ENCODE measurements at regions not wholly inside any gene's neighbourhood (a gene's known extent, or its start where the extent isn't known, plus 50 kb on each side); places are given as distances from the start of the nearest gene placed in this dataset.

- DNase-seq (ENCODE audit: low spot score) = no peak
Measured at GRCh38 chr16:56140645-56141044, 50.6 kb upstream of the GNAO1 start.

- DNase-seq (ENCODE audit: low spot score) = no peak
Measured at GRCh38 chr16:56137269-56137668, 54.0 kb upstream of the GNAO1 start.

GRCh38 chr16:56136256-56136655 lies 55.0 kb upstream of the GNAO1 start:
- DNase-seq (ENCODE audit: low spot score) = no peak

GRCh38 chr16:56134790-56135189 lies 56.5 kb upstream of the GNAO1 start:
- DNase-seq (ENCODE audit: low spot score) = no peak

GRCh38 chr16:56125922-56126321 lies 65.4 kb upstream of the GNAO1 start:
- DNase-seq (ENCODE audit: low spot score) = no peak

- no peak for DNase-seq (ENCODE audit: low spot score)
Measured at GRCh38 chr16:56122251-56122650, 69.0 kb upstream of the GNAO1 start.

GRCh38 chr16:56121156-56121500 lies 70.2 kb upstream of the GNAO1 start:
- DNase-seq (ENCODE audit: low spot score) = no peak

- no peak for DNase-seq (ENCODE audit: low spot score)
Measured at GRCh38 chr16:56120447-56121155, 70.7 kb upstream of the GNAO1 start.

- DNase-seq (ENCODE audit: low spot score) = no peak
Measured at GRCh38 chr16:56119133-56119532, 72.2 kb upstream of the GNAO1 start.

- no peak for DNase-seq (ENCODE audit: low spot score)
Measured at GRCh38 chr16:56116577-56116964, 74.7 kb upstream of the GNAO1 start.

- DNase-seq (ENCODE audit: low spot score) = no peak
Measured at GRCh38 chr16:56115817-56116576, 75.3 kb upstream of the GNAO1 start.

- no peak for DNase-seq (ENCODE audit: low spot score)
Measured at GRCh38 chr16:56113223-56113622, 78.1 kb upstream of the GNAO1 start.

GRCh38 chr16:56111100-56111499 lies 80.2 kb upstream of the GNAO1 start:
- no peak for DNase-seq (ENCODE audit: low spot score)

GRCh38 chr16:56109994-56110393 lies 81.3 kb upstream of the GNAO1 start:
- no peak for DNase-seq (ENCODE audit: low spot score)

GRCh38 chr16:56109205-56109604 lies 82.1 kb upstream of the GNAO1 start:
- no peak for DNase-seq (ENCODE audit: low spot score)

- DNase-seq (ENCODE audit: low spot score) = no peak
Measured at GRCh38 chr16:56108724-56109123, 82.6 kb upstream of the GNAO1 start.

GRCh38 chr16:56108056-56108471 lies 83.2 kb upstream of the GNAO1 start:
- no peak for DNase-seq (ENCODE audit: low spot score)

- no peak for DNase-seq (ENCODE audit: low spot score)
Measured at GRCh38 chr16:56106527-56106926, 84.8 kb upstream of the GNAO1 start.

- DNase-seq (ENCODE audit: low spot score) = no peak
Measured at GRCh38 chr16:56102906-56103305, 88.4 kb upstream of the GNAO1 start.

GRCh38 chr16:56102183-56102686 lies 89.1 kb upstream of the GNAO1 start:
- no peak for DNase-seq (ENCODE audit: low spot score)

GRCh38 chr16:56101480-56101879 lies 89.8 kb upstream of the GNAO1 start:
- no peak for DNase-seq (ENCODE audit: low spot score)

GRCh38 chr16:56097306-56097705 lies 94.0 kb upstream of the GNAO1 start:
- no peak for DNase-seq (ENCODE audit: low spot score)

- DNase-seq (ENCODE audit: low spot score) = no peak
Measured at GRCh38 chr16:56094231-56094630, 97.1 kb upstream of the GNAO1 start.

GRCh38 chr16:56093055-56093454 lies 98.2 kb upstream of the GNAO1 start:
- DNase-seq (ENCODE audit: low spot score) = no peak

All from hematopoietic multipotent progenitor cell treated with erythropoietin and hydrocortisone succinate and interleukin-3 and kit ligand, for 15 days (in vitro differentiated cells).